SIG-M5 treated with dmso at 0.1 percent for 504 hours (cell line): ENCODE measurements at regions not wholly inside any gene's neighbourhood (a gene's known extent, or its start where the extent isn't known, plus 50 kb on each side); places are given as distances from the start of the nearest gene placed in this dataset.

Source experiments
- DNase-seq: peaks from one replicate; lab custom pipeline; 2025; ENCODE audit not compliant: unreplicated experiment; lab: John Stamatoyannopoulos, UW

DNA sequence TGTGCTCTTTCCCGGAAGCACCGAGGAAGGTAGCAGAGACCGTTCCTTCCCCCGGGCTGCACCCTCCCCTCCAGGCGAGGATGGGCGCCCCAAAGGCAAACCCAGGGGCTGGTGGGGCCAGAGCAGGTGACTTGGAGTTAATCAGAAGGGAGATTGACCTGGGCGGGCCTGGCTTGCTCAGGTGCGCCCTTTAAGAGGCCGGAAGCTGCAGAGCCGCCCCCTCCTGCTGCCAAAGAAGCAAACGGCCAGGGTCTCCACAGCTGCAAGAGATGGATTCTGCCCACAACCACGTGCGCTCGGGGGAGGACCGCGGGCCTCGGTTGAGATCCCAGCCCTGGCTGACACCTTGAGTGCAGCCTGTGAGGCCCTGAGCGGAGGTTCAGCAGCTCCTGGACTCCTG is 218.2 kb upstream of the NAALADL2 start:
- no peak for DNase-seq

- no peak for DNase-seq
Observed at GRCh38 chr3:174644287-174644686, 214.8 kb upstream of the NAALADL2 start.

- no peak for DNase-seq
Observed at GRCh38 chr3:174651951-174652350, 207.2 kb upstream of the NAALADL2 start.

DNA sequence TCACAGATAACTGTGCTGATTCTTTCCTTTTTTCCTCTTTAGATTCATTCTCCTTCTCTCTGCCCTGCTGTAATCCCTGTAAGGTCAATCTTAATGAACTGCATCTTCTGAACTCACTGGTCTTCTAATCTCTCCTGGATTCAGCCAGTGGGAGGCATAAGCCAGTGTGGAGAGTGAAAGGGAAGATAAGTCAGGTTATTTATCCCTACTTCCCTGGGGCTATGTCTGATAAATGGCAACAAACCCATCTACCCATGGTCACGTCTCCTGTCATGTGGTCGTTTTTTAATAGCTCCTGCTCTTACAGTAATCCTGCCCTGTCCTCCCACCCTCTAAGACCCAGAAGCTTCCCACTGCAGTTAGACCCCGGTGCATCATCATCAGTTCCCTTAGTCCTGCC is 199.6 kb upstream of the NAALADL2 start:
- DNase-seq: no peak

- no peak for DNase-seq
Observed at GRCh38 chr3:174662653-174663052, 196.5 kb upstream of the NAALADL2 start.

DNA sequence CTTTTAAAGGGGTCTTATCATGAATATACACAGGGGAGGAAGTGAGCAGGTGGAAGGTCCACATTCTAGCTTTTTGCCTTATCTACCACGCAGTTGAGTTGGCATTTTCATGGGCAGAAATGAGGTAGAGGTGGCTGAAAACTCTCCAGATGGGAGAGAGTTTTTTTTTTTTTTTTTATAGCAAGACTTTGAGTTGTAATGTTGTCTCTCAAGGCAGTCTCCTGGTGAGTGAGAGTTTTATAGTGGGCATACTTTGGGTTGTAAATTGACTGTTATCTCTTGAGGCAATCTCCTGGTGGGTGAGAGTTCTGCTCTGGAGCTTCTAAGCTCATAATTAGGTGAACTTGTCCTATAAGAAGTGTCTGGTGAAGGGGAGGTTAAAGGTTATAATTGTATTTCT is 191.7 kb upstream of the NAALADL2 start:
- no peak for DNase-seq

GRCh38 chr3:174675406-174675805 is 183.7 kb upstream of the NAALADL2 start:
- no peak for DNase-seq

DNA sequence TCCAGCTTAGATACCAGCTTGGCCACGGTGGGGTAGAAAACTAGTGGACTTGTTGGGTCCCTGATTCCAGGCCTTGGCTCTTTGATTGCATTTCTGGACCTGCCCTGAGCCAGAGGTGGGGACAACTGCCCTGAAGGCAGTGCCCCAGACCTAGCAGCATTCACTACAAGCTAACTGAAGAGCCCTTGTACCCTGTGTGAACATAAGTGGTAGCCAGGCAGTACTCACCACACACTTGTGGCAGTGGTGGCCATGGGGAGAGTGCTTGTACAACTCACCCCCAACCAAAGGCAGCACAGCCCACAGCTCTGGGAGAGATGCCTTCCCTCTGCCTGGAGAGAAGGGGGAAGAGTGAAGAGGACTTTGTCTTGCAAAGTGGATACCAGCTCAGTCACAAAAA is 177.3 kb upstream of the NAALADL2 start:
- no peak for DNase-seq

GRCh38 chr3:174685796-174686195 is 173.3 kb upstream of the NAALADL2 start:
- DNase-seq: no peak

DNA sequence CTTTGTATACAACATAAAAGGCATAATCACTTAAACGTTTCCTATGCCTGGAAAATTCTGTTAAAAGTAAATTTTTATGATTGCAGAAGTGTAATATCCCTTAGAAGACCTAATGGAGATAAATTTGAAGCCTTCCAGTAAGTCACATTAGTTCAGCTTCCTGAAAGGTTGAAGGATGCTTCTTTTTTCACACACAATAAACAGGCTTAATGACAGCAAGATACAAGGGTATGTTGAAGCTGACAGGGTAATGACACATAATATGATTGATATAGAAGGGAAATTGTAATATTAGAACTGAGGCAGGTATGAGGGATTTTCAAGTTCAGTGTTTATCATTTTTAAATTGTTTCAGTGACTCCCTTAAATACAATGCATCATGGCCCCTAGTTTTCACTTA is 161.8 kb upstream of the NAALADL2 start:
- DNase-seq: no peak

- DNase-seq: no peak
Observed at GRCh38 chr3:174700736-174701135, 158.4 kb upstream of the NAALADL2 start.

DNA sequence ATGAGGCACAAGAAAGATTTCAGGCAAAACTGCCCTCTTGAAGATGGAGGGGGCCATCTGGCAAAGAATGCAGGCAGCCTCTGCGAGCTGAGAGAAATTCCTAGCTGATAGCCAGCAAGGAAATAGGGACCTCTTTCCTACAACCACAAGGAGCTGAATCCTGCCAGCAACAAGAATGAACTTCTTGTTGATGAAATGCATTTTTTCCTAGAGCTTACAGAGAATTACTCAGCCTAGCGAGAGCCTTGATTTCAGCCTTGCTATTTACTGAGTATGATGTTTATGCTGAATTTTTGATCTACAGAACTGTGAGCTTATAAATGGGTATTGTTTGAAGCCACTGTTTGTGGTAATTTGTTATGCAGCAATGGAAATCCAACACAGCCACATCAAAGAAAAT is 148.5 kb upstream of the NAALADL2 start:
- no peak for DNase-seq

GRCh38 chr3:174715386-174715785 is 143.7 kb upstream of the NAALADL2 start:
- DNase-seq: no peak

DNA sequence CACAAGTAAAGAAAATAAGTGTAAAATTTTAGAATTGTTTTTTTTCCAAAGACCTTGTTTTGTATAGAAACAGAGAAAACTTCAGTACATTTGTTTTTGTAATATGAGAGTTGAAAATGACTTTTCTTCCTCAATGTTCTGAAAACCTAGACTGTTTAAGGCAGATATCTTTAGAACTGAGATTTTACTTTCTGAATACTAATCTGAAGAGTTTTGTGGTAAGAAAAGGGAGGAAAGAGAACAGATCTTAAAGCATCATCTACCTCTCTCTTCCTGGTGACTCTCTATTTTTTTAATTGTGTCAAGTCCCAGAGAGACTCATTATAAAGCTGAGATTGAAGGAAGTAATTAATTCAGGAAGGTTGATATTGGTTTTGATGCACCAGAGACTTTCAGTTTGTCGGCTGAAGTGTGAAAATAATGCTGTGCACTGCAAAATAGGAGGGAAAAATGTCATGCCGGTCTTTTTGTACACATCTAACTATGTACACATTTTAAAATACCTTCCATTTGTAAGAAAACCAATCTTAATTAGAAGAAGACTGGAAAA is 142.1 kb upstream of the NAALADL2 start:
- DNase-seq: no peak

GRCh38 chr3:174720717-174721116 is 138.4 kb upstream of the NAALADL2 start:
- DNase-seq: no peak

- DNase-seq: no peak
Observed at GRCh38 chr3:174725303-174725702, 133.8 kb upstream of the NAALADL2 start.

- no peak for DNase-seq
Observed at GRCh38 chr3:174737966-174738365, 121.2 kb upstream of the NAALADL2 start.

DNA sequence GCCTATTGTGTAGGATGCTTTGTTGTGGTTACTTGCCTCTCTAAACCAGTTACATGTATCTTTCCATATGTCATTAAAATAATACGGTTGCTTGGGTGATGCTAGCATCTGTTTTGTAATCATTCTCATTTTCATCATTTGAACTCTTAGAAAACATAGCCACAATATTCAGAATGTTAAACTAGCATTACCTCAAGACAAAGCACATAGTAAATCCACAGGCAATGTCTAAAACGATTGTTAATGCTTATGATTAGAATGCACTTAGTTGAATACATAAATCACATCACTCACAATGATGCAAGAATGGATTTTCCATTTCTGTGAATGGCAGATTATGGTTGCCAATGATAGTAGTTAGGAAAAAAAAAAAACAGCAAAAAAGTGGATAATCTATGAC is 110.0 kb upstream of the NAALADL2 start:
- DNase-seq: no peak

DNA sequence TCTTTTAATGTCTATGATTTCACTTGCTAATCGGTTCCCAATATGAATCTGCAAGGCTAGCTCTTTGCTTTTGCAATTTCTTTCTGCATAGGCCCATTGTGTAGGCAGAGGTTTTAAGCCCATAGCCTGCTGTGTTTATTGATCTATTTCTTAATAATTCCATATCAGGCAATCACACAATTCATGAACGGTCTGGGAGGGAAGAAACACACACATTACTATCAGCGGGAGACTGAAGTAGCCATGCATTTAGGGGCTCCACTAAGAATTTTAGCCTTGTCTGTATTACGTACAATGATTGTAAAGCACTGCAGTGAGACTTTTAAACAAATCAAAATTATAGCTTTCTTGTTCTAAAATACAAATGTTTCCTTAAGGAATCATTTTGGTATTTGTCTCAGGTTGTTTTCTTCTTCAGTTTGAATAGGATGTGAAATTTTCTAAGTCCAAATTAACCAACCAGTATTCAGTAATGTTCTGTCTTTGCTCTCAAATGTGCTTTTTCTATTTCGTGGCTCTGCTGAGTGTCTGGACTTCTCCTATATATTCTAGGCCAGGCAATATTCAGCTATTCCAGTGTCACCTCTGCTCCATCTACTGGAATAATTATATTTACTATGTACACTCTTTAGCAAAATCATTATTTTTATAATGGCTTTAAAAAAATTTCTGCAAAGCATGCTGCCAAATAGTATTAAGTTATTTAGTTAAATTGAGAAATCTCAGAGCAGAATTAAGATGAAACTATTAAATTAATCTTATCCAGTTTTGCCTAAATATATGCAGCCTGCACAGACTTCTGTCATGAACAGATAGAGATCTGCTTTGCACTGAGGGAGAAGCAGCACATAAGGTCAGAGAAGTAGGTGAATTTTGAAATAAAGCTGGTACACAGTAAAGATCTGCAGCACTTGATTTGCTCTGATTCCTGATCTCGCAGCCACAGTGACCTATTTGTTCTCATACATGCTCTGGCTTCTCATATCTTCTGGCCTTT is 103.0 kb upstream of the NAALADL2 start:
- DNase-seq: no peak

DNA sequence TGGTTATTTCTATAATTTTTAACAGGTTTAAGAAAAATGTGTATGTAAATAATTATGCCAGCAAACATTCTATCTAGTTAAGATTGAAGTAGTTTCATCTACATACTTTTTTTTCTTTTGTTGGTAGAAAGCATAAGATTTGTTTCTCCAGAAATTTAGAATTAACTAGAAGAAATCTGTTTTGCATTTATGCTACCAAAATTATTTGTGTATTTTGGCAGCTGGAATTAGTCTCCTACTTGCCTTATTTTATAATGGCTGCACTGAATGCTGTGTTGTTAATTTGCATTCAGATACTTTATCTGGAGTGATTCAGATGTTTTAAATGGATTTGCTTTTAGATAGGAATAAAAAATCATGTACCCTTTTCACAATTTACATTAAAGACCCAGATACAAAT is 100.2 kb upstream of the NAALADL2 start:
- DNase-seq: no peak

DNA sequence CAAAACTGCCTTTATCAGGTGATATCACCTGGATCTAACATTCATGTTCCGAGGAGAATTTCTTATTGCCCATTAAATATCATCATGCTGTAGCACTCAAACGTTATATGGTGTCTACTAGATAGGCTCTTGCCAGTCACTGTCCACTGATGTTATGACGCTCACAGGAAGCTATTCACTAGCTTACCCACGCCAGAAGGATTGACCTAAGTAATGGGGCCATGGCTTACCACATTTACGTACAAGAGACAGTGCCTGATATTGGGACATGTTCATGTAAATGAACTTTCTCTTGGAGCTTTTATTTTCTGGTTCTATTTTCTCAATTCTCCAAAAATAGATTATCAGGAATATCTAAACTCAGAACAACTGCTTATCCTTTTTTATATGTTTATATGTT is 91.7 kb upstream of the NAALADL2 start:
- DNase-seq: no peak

GRCh38 chr3:174767853-174768382 is 91.2 kb upstream of the NAALADL2 start:
- no peak for DNase-seq
